DOHH2 (cell line): ENCODE measurements at regions not wholly inside any gene's neighbourhood (a gene's known extent, or its start where the extent isn't known, plus 50 kb on each side); places are given as distances from the start of the nearest gene placed in this dataset.

Experiments used
- H3F3A ChIP-seq: fragments of 200-600 bp; sonication (generic), shearing (Covaris generic); 2 replicates; pipeline ENCODE4 v1.6.0; 2016; ENCODE audit warnings: antibody characterized with exemption, mild to moderate bottlenecking; ENCODE audit not compliant: control insufficient read depth, insufficient read depth
- H3K27ac ChIP-seq: fragments of 200-600 bp; sonication (generic); 2 replicates; pipeline ENCODE4 v1.5.1; 2014; ENCODE audit warnings: low read depth, mild to moderate bottlenecking, low read length, moderate library complexity
- H3K27me3 ChIP-seq: fragments of 200-600 bp; sonication (generic); 2 replicates; pipeline ENCODE4 v1.6.1; 2014; ENCODE audit warnings: mild to moderate bottlenecking, low read length, mixed read lengths; ENCODE audit not compliant: control insufficient read depth
- H3K36me3 ChIP-seq: fragments of 200-600 bp; sonication (generic); 2 replicates; pipeline ENCODE4 v1.6.1; 2014; ENCODE audit warnings: mild to moderate bottlenecking, low read length, moderate library complexity, mixed read lengths; ENCODE audit not compliant: control insufficient read depth
- H3K4me1 ChIP-seq: fragments of 200-600 bp; sonication (generic); 2 replicates; pipeline ENCODE4 v1.6.1; 2014; ENCODE audit warnings: mild to moderate bottlenecking, low read length, mixed read lengths; ENCODE audit not compliant: control insufficient read depth
- H3K4me2 ChIP-seq: fragments of 200-600 bp; sonication (generic); 2 replicates; pipeline ENCODE4 v1.6.0; 2014; ENCODE audit warnings: mild to moderate bottlenecking, low read length, moderate library complexity
- H3K4me3 ChIP-seq: fragments of 200-600 bp; sonication (generic); 2 replicates; pipeline ENCODE4 v1.5.1; 2014; ENCODE audit warnings: mild to moderate bottlenecking, low read length, mixed read lengths
- H3K79me2 ChIP-seq: fragments of 200-600 bp; sonication (generic); 2 replicates; pipeline ENCODE4 v1.6.1; 2014; ENCODE audit warnings: mild to moderate bottlenecking, low read length, mixed read lengths; ENCODE audit not compliant: control insufficient read depth
- H3K9me2 ChIP-seq: fragments of 200-600 bp; sonication (generic); replicated peaks from 2 replicates; pipeline ENCODE4 v1.6.1; 2014; ENCODE audit warnings: mild to moderate bottlenecking, low read length, mixed read lengths; ENCODE audit not compliant: control insufficient read depth
- H3K9me3 ChIP-seq: fragments of 200-600 bp; sonication (generic); 2 replicates; pipeline ENCODE4 v1.6.1; 2014; ENCODE audit warnings: antibody characterized with exemption, low read length, mixed read lengths; ENCODE audit not compliant: control insufficient read depth, insufficient read depth
- H4K20me1 ChIP-seq: fragments of 200-600 bp; sonication (generic); 2 replicates; pipeline ENCODE4 v1.6.0; 2014; ENCODE audit warnings: low read depth, mild to moderate bottlenecking, antibody characterized with exemption, low read length, moderate library complexity; ENCODE audit not compliant: control insufficient read depth, insufficient read depth
- CTCF ChIP-seq: fragments of 200-600 bp; sonication (generic); IDR thresholded peaks from one replicate; pipeline ENCODE4 v1.5.1; 2014; ENCODE audit warnings: antibody characterized with exemption, mild to moderate bottlenecking, low read depth, low read length; ENCODE audit not compliant: poor library complexity, severe bottlenecking
- EZH2phosphoT487 ChIP-seq: fragments of 200-600 bp; sonication (generic); IDR thresholded peaks from 2 replicates; pipeline ENCODE4 v1.6.1; 2017; ENCODE audit warnings: borderline replicate concordance, mild to moderate bottlenecking, antibody characterized with exemption, low read length, moderate library complexity, mixed read lengths

- no peaks in the 10 kb centered on the region for H3K79me2 ChIP-seq
- H3F3A ChIP-seq = no peaks in the 10 kb centered on the region
- no peaks in the 10 kb centered on the region for H3K9me2 ChIP-seq
- no peaks in the 10 kb centered on the region for H4K20me1 ChIP-seq
- no peak for TF ChIP-seq CTCF
- TF ChIP-seq EZH2phosphoT487 = no peak
- no peaks in the 10 kb centered on the region for H3K27me3 ChIP-seq
- H3K4me2 ChIP-seq = no peak overlapping the region
- H3K4me3 ChIP-seq = no peak overlapping the region
- no peaks in the 10 kb centered on the region for H3K9me3 ChIP-seq
- no peak overlapping the region for H3K27ac ChIP-seq
- no peaks in the 10 kb centered on the region for H3K4me1 ChIP-seq
- no peaks in the 10 kb centered on the region for H3K36me3 ChIP-seq
Measured at GRCh38 chrX:87078231-87078630, 439.4 kb upstream of the KLHL4 start.

GRCh38 chrX:87098477-87098876 is 419.1 kb upstream of the KLHL4 start:
- Histone ChIP-seq H3K36me3 (no peaks in the 10 kb centered on the region), H4K20me1 (no peaks in the 10 kb centered on the region), H3K27me3 (no peaks in the 10 kb centered on the region), H3K79me2 (no peaks in the 10 kb centered on the region), H3K9me3 (no peaks in the 10 kb centered on the region), H3K9me2 (no peaks in the 10 kb centered on the region), H3K4me3 (no peak overlapping the region), H3K4me2 (no peak overlapping the region), H3K4me1 (no peaks in the 10 kb centered on the region), H3F3A (no peaks in the 10 kb centered on the region), H3K27ac (no peak overlapping the region)
- TF ChIP-seq EZH2phosphoT487 (no peak), CTCF (no peak)

- TF ChIP-seq CTCF = no peak
- no peak for TF ChIP-seq EZH2phosphoT487
- no peaks in the 10 kb centered on the region for H3K79me2 ChIP-seq
- H3K9me3 ChIP-seq = no peaks in the 10 kb centered on the region
- H3K9me2 ChIP-seq = no peaks in the 10 kb centered on the region
- no peaks in the 10 kb centered on the region for H4K20me1 ChIP-seq
- no peaks in the 10 kb centered on the region for H3F3A ChIP-seq
- H3K27ac ChIP-seq = no peak overlapping the region
- H3K36me3 ChIP-seq = no peaks in the 10 kb centered on the region
- no peaks in the 10 kb centered on the region for H3K27me3 ChIP-seq
- H3K4me1 ChIP-seq = no peaks in the 10 kb centered on the region
- no peak overlapping the region for H3K4me2 ChIP-seq
- no peak overlapping the region for H3K4me3 ChIP-seq
Measured at GRCh38 chrX:87105131-87105530, 412.5 kb upstream of the KLHL4 start.

GRCh38 chrX:87110142-87110541 is 407.5 kb upstream of the KLHL4 start:
- no peaks in the 10 kb centered on the region for H3K4me1 ChIP-seq
- H3K36me3 ChIP-seq = no peaks in the 10 kb centered on the region
- H3K4me3 ChIP-seq = no peak overlapping the region
- TF ChIP-seq CTCF = no peak
- TF ChIP-seq EZH2phosphoT487 = no peak
- H3K79me2 ChIP-seq = no peaks in the 10 kb centered on the region
- no peaks in the 10 kb centered on the region for H3K27me3 ChIP-seq
- no peaks in the 10 kb centered on the region for H3K9me3 ChIP-seq
- H3K27ac ChIP-seq = no peak overlapping the region
- H3F3A ChIP-seq = no peaks in the 10 kb centered on the region
- no peak overlapping the region for H3K4me2 ChIP-seq
- no peaks in the 10 kb centered on the region for H4K20me1 ChIP-seq
- H3K9me2 ChIP-seq = no peaks in the 10 kb centered on the region
